ENCODE measurements at regions not wholly inside any gene's neighbourhood (a gene's known extent, or its start where the extent isn't known, plus 50 kb on each side); places are given as distances from the start of the nearest gene placed in this dataset.

DNA sequence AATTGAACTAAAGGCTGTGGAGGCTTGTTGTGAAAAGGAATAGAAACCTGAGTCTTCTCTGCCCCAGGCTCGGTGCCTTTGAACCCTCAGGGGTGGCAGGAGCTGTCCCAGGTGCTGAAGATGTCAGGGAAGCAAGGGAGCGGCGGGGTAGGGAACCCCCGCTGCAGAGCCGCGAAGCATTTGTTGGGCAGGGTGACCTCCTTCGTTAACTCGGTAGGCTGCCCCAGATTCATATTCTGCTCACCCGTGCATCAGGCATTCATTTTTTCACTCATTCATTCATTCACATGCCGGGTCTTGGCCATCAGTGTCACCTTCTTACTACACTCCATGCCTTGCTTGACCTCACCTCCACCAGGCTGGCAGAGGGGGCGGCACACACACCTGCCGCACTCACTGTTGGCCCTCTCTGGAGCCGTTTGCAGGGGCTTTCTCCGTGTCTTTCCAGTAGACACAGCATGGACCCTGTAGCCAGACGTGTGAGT, 618.9 kb downstream of the BRD1 start:
- no peak overlapping the region for H3K9ac ChIP-seq (ENCODE audit: insufficient read depth, low read depth, low read length)
- no peak for ATAC-seq
- BruUV-seq (replicated peaks), result no TSS peak
- TF ChIP-seq, protein P1, sequence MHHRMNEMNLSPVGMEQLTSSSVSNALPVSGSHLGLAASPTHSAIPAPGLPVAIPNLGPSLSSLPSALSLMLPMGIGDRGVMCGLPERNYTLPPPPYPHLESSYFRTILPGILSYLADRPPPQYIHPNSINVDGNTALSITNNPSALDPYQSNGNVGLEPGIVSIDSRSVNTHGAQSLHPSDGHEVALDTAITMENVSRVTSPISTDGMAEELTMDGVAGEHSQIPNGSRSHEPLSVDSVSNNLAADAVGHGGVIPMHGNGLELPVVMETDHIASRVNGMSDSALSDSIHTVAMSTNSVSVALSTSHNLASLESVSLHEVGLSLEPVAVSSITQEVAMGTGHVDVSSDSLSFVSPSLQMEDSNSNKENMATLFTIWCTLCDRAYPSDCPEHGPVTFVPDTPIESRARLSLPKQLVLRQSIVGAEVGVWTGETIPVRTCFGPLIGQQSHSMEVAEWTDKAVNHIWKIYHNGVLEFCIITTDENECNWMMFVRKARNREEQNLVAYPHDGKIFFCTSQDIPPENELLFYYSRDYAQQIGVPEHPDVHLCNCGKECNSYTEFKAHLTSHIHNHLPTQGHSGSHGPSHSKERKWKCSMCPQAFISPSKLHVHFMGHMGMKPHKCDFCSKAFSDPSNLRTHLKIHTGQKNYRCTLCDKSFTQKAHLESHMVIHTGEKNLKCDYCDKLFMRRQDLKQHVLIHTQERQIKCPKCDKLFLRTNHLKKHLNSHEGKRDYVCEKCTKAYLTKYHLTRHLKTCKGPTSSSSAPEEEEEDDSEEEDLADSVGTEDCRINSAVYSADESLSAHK (CRISPR knock-in tag; IDR thresholded peaks at IDR 0.05; ENCODE audit: borderline replicate concordance), result no peak
- TF ChIP-seq, protein P2, sequence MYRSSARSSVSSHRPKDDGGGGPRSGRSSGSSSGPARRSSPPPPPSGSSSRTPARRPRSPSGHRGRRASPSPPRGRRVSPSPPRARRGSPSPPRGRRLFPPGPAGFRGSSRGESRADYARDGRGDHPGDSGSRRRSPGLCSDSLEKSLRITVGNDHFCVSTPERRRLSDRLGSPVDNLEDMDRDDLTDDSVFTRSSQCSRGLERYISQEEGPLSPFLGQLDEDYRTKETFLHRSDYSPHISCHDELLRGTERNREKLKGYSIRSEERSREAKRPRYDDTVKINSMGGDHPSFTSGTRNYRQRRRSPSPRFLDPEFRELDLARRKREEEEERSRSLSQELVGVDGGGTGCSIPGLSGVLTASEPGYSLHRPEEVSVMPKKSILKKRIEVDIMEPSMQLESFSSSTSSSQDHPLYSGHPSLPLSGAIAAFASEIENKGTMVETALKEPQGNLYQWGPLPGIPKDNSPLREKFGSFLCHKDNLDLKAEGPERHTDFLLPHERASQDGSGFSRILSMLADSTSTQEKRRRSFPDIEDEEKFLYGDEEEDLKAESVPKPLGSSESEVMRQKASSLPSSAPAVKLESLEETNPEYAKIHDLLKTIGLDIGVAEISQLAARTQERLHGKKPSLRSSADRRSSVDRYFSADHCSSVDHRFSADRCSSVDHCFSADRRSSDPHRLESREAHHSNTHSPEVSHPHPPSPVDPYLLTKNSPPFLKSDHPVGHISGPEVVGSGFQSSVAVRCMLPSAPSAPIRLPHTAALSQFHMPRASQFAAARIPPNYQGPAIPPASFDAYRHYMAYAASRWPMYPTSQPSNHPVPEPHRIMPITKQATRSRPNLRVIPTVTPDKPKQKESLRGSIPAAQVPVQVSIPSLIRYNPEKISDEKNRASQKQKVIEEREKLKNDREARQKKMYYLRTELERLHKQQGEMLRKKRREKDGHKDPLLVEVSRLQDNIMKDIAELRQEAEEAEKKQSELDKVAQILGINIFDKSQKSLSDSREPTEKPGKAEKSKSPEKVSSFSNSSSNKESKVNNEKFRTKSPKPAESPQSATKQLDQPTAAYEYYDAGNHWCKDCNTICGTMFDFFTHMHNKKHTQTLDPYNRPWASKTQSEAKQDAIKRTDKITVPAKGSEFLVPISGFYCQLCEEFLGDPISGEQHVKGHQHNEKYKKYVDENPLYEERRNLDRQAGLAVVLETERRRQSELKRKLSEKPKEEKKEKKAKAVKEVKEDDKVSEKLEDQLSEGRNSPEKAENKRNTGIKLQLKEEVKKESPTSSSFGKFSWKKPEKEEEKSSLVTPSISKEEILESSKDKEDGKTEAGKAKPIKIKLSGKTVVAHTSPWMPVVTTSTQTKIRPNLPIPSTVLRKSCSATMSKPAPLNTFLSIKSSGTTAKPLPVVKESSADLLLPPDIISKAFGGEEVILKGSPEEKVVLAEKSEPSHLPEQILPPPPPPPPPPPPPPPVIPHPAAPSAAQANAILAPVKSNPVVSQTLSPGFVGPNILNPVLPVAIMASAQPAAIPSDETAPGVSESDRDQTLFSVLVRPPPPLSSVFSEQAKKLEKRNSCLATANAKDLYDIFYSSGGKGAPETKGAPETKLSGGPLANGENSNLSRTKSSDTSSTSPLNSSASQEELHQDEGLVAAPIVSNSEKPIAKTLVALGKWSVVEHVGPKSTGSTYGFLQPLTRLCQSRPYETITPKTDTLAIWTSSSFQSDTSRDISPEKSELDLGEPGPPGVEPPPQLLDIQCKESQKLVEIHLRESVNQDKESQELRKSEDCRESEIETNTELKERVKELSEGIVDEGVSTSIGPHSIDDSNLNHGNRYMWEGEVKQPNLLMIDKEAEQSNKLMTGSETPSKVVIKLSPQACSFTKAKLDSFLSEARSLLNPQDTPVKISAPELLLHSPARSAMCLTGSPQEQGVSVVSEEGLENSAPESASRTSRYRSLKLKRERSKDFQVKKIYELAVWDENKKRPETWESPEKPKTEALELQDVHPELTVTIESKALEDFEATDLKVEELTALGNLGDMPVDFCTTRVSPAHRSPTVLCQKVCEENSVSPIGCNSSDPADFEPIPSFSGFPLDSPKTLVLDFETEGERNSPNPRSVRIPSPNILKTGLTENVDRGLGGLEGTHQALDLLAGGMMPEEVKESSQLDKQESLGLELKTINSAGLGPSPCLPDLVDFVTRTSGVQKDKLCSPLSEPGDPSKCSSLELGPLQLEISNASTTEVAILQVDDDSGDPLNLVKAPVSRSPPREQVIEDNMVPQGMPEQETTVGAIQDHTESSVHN (CRISPR knock-in tag; IDR thresholded peaks at IDR 0.05), result no peak
- TF ChIP-seq, protein P3, sequence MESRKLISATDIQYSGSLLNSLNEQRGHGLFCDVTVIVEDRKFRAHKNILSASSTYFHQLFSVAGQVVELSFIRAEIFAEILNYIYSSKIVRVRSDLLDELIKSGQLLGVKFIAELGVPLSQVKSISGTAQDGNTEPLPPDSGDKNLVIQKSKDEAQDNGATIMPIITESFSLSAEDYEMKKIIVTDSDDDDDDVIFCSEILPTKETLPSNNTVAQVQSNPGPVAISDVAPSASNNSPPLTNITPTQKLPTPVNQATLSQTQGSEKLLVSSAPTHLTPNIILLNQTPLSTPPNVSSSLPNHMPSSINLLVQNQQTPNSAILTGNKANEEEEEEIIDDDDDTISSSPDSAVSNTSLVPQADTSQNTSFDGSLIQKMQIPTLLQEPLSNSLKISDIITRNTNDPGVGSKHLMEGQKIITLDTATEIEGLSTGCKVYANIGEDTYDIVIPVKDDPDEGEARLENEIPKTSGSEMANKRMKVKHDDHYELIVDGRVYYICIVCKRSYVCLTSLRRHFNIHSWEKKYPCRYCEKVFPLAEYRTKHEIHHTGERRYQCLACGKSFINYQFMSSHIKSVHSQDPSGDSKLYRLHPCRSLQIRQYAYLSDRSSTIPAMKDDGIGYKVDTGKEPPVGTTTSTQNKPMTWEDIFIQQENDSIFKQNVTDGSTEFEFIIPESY (CRISPR knock-in tag; IDR thresholded peaks at IDR 0.05), result 0 out of 2 replicates have a peak, but pooled peaks have one; percentile 31
- peak; percentile 93 for TF ChIP-seq MIER2 (CRISPR knock-in tag; IDR thresholded peaks at IDR 0.05)
- TF ChIP-seq ZNF780A (CRISPR knock-in tag; IDR thresholded peaks at IDR 0.05), result no peak
- TF ChIP-seq EHMT2 (IDR thresholded peaks at IDR 0.05; ENCODE audit: borderline replicate concordance, low read depth, low read length), result peak; percentile 91
- TF ChIP-seq TCF7 (IDR thresholded peaks at IDR 0.05; ENCODE audit: low read depth), result peak; percentile 29; the same call in 1 of the 2 replicates
- TF ChIP-seq ZNF709 (CRISPR knock-in tag; IDR thresholded peaks at IDR 0.05), result no peak
- peak; percentile 51; the same call in 1 of the 2 replicates for TF ChIP-seq ZNF331 (CRISPR knock-in tag; IDR thresholded peaks at IDR 0.05)
- TF ChIP-seq, protein P4, sequence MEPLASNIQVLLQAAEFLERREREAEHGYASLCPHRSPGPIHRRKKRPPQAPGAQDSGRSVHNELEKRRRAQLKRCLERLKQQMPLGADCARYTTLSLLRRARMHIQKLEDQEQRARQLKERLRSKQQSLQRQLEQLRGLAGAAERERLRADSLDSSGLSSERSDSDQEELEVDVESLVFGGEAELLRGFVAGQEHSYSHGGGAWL (CRISPR knock-in tag; IDR thresholded peaks at IDR 0.05), result peak; percentile 42; the same call in 1 of the 2 replicates

More for the DNA sequence above, 618.9 kb downstream of the BRD1 start:
- 56% methylated on average over 9 of the region's 15 CpGs for whole genome bisulfite sequencing (ENCODE audit: low lambda C conversion rate)
- no peaks in the 10 kb centered on the region for H3K27me3 ChIP-seq (ENCODE audit: control insufficient read depth in 1 of 2, insufficient read depth in 2 of 2, low read length in 2 of 2)
- H3K36me3 ChIP-seq (replicated peaks in 1 of 2; ENCODE audit: control insufficient read depth in 1 of 2, insufficient read depth in 2 of 2, low read length in 2 of 2), result no peaks in the 10 kb centered on the region
- H3K4me2 ChIP-seq (ENCODE audit: low read depth, low read length), result peak overlapping the region; percentile 75; the same call in 1 of the 2 replicates
- no peak overlapping the region for H2AFZ ChIP-seq (ENCODE audit: low read length)
- FAIRE-seq (no peak), DNase-seq (ENCODE audit: low spot score) (no peak)
- H3K4me1 ChIP-seq (ENCODE audit: insufficient read depth, low read length), result peaks cover 17% of the 10 kb centered on the region
- H3K4me3 ChIP-seq (replicated peaks in 1 of 3; ENCODE audit: insufficient read depth in 1 of 3, low read depth in 2 of 3, low read length in 3 of 3), result no peak overlapping the region
- no peaks in the 10 kb centered on the region for H3K79me2 ChIP-seq (ENCODE audit: insufficient read depth, low read length)
- CTCF ChIA-PET (ENCODE audit: low intra/inter-chr PET ratio, low total read pairs), result no interaction called here
- intact Hi-C loops (cut with micrococcal nuclease; ENCODE audit: unreplicated experiment), result no loop called here
- in situ Hi-C loops (cut with HindIII; ENCODE audit: extremely low pct_ligation_motif_present, low pct_unique_long_range_greater_than_20kb), result no loop called here
- H3K9me3 ChIP-seq (ENCODE audit: low read length), result no peaks in the 10 kb centered on the region
- POLR2A ChIA-PET, result no interaction called here
- H3K27ac ChIP-seq (ENCODE audit: extremely low read length, insufficient read depth, low read length), result no peak overlapping the region
- no peaks in the 10 kb centered on the region for H4K20me1 ChIP-seq (ENCODE audit: insufficient read depth, low read length)

Data from HepG2 (cell line).